Esophagus muscularis mucosa (tissue), 4 donors: ENCODE measurements at regions not wholly inside any gene's neighbourhood (a gene's known extent, or its start where the extent isn't known, plus 50 kb on each side); places are given as distances from the start of the nearest gene placed in this dataset.

Source experiments
- CTCF ChIP-seq, 3 experiments: fragments of 200-600 bp in 2 of 3; fragments of 450-650 bp in 1 of 3; sonication (generic) in 2 of 3; IDR thresholded peaks; one replicate each; pipeline ENCODE4 v1.5.1; 2017 to 2019; ENCODE audit warnings: antibody characterized with exemption in 3 of 3, mild to moderate bottlenecking in 2 of 3, moderate library complexity in 1 of 3
- EP300 ChIP-seq: sonication (generic); formaldehyde crosslinking; IDR thresholded peaks from one replicate; pipeline ENCODE4 v1.6.1; 2017; ENCODE audit warnings: antibody characterized with exemption
- POLR2A ChIP-seq: fragments of 450-650 bp; IDR thresholded peaks from one replicate; pipeline ENCODE4 v1.6.1; 2017; ENCODE audit warnings: antibody characterized with exemption, moderate library complexity, mild to moderate bottlenecking, low read depth
- POLR2AphosphoS5 ChIP-seq, 2 donors: sonication (generic); formaldehyde crosslinking; IDR thresholded peaks; one replicate each; pipeline ENCODE4 v1.6.1; 2017; ENCODE audit warnings: antibody characterized with exemption in 2 of 2

GRCh38 chr5:79864364-79864763 is 126.7 kb downstream of the MTX3 start:
- no peak for TF ChIP-seq CTCF (IDR thresholded peaks at IDR 0.05)
- TF ChIP-seq POLR2A, result no peak
- TF ChIP-seq POLR2AphosphoS5 (IDR thresholded peaks at IDR 0.05), result no peak
- TF ChIP-seq EP300, result no peak
